ENCODE measurements at regions not wholly inside any gene's neighbourhood (a gene's known extent, or its start where the extent isn't known, plus 50 kb on each side); places are given as distances from the start of the nearest gene placed in this dataset.
"Not testable (repeated sequence)": the region's sequence is repeated elsewhere in the genome, so short reads cannot be mapped to it uniquely, and the experiment has no call there.

- DNase-seq, result no peak
Observed at GRCh38 chr12:19763488-19763887, 324.2 kb downstream of the AEBP2 start.

- no peak for DNase-seq
Observed at GRCh38 chr12:19764408-19764807, 325.1 kb downstream of the AEBP2 start.

- DNase-seq, result no peak
Observed at GRCh38 chr12:19771858-19772257, 332.6 kb downstream of the AEBP2 start.

- DNase-seq, result no peak
Observed at GRCh38 chr12:19772776-19773175, 333.5 kb downstream of the AEBP2 start.

GRCh38 chr12:19775241-19775640 lies 335.9 kb downstream of the AEBP2 start:
- no peak for DNase-seq

- DNase-seq, result not testable (repeated sequence)
Observed at GRCh38 chr12:19775976-19776375, 336.7 kb downstream of the AEBP2 start.

- no peak for DNase-seq
Observed at GRCh38 chr12:19778172-19778571, 338.9 kb downstream of the AEBP2 start.

GRCh38 chr12:19778797-19779196 lies 339.5 kb downstream of the AEBP2 start:
- no peak for DNase-seq

GRCh38 chr12:19779395-19780056 lies 340.2 kb downstream of the AEBP2 start:
- DNase-seq, result no peak

- DNase-seq, result no peak
Observed at GRCh38 chr12:19780460-19780859, 341.2 kb downstream of the AEBP2 start.

GRCh38 chr12:19783547-19784444 lies 344.5 kb downstream of the AEBP2 start:
- DNase-seq, result no peak

GRCh38 chr12:19792028-19792427 lies 352.7 kb downstream of the AEBP2 start:
- no peak for DNase-seq

- DNase-seq, result no peak
Observed at GRCh38 chr12:19794116-19794515, 354.8 kb downstream of the AEBP2 start.

GRCh38 chr12:19799216-19799615 lies 359.9 kb downstream of the AEBP2 start:
- DNase-seq, result no peak

- DNase-seq, result no peak
Observed at GRCh38 chr12:19799895-19800602, 360.8 kb downstream of the AEBP2 start.

- no peak for DNase-seq
Observed at GRCh38 chr12:19800884-19801283, 361.6 kb downstream of the AEBP2 start.

- DNase-seq, result no peak
Observed at GRCh38 chr12:19801941-19802340, 362.6 kb downstream of the AEBP2 start.

- no peak for DNase-seq
Observed at GRCh38 chr12:19802915-19803314, 363.6 kb downstream of the AEBP2 start.

GRCh38 chr12:19804737-19805136 lies 365.4 kb downstream of the AEBP2 start:
- DNase-seq, result no peak

GRCh38 chr12:19808371-19808770 lies 369.1 kb downstream of the AEBP2 start:
- DNase-seq, result no peak

GRCh38 chr12:19810213-19810612 lies 370.9 kb downstream of the AEBP2 start:
- DNase-seq, result no peak

GRCh38 chr12:19811922-19812321 lies 372.6 kb downstream of the AEBP2 start:
- DNase-seq, result no peak

Measured in amygdala (tissue), 56 donors.